ENCODE measurements at regions not wholly inside any gene's neighbourhood (a gene's known extent, or its start where the extent isn't known, plus 50 kb on each side); places are given as distances from the start of the nearest gene placed in this dataset.

DNA sequence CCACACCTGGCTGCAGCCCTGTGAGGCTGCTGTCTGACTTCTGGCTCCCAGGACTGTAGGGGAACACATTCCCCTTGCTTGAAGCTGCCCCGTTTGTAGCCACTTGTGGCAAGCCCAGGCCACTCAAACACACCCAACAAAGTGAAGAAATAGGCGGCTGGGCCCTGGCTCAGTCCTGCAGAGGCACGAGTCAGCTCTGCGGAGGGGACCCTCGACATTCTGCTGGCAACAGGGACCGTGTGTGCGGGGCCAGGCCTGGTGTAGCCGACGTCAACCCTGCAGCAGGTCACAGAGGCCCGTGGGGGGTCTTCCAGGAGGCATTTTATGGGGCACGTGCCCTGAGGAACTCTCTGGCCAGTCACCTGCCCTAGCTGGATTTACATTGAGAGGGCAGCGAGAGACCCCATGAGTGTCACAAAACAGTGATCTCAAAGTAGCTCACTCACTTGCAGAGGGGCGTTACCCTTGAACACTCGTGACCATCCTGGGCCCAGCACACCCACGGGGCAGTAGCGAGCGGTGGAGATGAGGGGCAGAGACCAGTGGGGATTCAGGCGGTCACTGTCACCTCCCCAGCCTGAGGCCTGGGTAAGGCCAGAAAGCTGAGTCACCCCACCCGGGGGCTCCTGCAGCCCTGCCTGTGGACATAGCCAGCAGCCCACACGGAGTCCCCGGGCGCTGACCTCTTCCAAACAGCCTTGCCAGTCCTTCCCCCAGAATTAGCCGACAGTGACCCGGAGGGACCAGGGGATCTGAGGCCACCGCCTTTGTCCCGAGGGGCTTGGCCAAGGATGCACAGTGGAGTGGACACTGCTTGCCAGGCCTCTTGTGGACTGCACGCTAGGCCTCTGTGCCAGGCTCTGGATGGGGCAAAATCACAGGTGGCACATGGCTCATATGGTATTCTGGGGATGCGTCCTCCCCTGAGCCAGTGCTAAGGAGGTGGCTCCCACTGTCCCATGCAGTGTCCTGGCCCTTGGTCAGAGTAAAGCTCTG lies 139.5 kb downstream of the CTTN start:
- CTCF ChIA-PET: no interaction called here
- Histone ChIP-seq H3K4me3 (ENCODE audit: low read length) (no peak overlapping the region), H3K4me1 (ENCODE audit: control insufficient read depth in 2 of 2, insufficient read depth in 2 of 2, low read length in 2 of 2) (no peaks in the 10 kb centered on the region), H3K27me3 (ENCODE audit: control insufficient read depth in 2 of 2, insufficient read depth in 2 of 2, low read length in 2 of 2) (no peaks in the 10 kb centered on the region), H3K9me3 (ENCODE audit: control insufficient read depth in 2 of 3, low read length in 3 of 3) (no peaks in the 10 kb centered on the region), H3K27ac (ENCODE audit: low read depth, low read length) (no peak overlapping the region), H3K36me3 (ENCODE audit: control insufficient read depth in 2 of 3, insufficient read depth in 3 of 3, low read length in 3 of 3) (no peaks in the 10 kb centered on the region)
- Mint-ChIP-seq H3K9me3 (peaks cover 0 to 22% (median 3%) of the 10 kb centered on the region in 11 donors), H3K27me3 (peaks cover 0 to 6% (median 0%) of the 10 kb centered on the region in 5 donors), H3K4me3 (no peak overlapping the region), H3K36me3 (peaks cover 0 to 4% (median 0%) of the 10 kb centered on the region in 5 donors), H3K4me1 (no peaks in the 10 kb centered on the region), H3K27ac (no peak overlapping the region)
- no peak for DNase-seq
- ATAC-seq: no peak
- POLR2A ChIA-PET: no interaction called here
- intact Hi-C loops (cut with micrococcal nuclease): no loop called here

DNA sequence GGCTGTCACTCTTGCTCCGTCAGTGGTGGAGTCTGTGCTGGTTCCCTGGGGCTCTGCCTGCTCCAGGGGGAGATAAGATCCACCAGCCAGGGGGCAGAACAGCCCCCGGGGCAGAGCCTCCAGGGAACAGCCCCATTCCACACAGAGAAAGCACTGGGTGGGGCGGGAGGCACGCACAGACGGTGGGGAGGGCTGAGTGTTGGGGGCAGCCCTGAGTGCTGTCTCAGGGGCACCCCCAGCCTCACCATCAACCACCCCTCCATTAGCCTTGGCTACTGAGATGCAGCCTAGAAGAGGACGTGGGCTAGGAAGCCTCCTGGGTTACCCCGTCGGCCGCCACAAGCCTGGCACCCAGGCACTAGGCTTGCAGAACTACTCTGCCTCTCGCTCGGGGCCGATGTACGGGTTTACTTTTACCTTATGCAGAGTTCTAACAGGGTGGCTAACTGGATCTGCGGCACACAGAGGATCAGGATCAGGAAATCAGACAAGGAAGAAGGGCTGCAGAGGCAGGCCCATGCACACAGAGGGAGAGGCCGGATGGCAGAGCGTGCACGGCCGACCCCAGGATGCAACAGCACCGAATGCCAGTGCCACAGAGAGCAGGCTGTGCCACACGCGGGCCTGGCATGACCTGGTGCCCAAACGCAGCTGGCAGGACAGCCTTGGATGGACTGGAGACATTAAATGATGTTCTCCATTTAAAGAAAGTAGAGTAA lies 140.5 kb downstream of the CTTN start:
- H3K27ac ChIP-seq (ENCODE audit: low read depth, low read length): no peak overlapping the region
- Mint-ChIP-seq H3K4me1 (no peaks in the 10 kb centered on the region), H3K4me3 (no peak overlapping the region), H3K9me3 (peaks cover 0 to 18% (median 3%) of the 10 kb centered on the region in 11 donors), H3K36me3 (peaks cover 0 to 4% (median 0%) of the 10 kb centered on the region in 5 donors), H3K27ac (no peak overlapping the region), H3K27me3 (peaks cover 0 to 6% (median 0%) of the 10 kb centered on the region in 5 donors)
- intact Hi-C loops (cut with micrococcal nuclease): no loop called here
- CTCF ChIA-PET: no interaction called here
- no peak for ATAC-seq
- no peak overlapping the region for H3K4me3 ChIP-seq (ENCODE audit: low read length)
- H3K27me3 ChIP-seq (ENCODE audit: control insufficient read depth in 2 of 2, insufficient read depth in 2 of 2, low read length in 2 of 2): no peaks in the 10 kb centered on the region
- POLR2A ChIA-PET: interaction anchor here (0.7 kb wide), 1 partner anchor 28 kb away, joined by 3 read pairs; no protein-coding TSS in a partner anchor
- DNase-seq: no peak
- H3K4me1 ChIP-seq (ENCODE audit: control insufficient read depth in 2 of 2, insufficient read depth in 2 of 2, low read length in 2 of 2): no peaks in the 10 kb centered on the region
- H3K36me3 ChIP-seq (ENCODE audit: control insufficient read depth in 2 of 3, insufficient read depth in 3 of 3, low read length in 3 of 3): no peaks in the 10 kb centered on the region
- H3K9me3 ChIP-seq (ENCODE audit: control insufficient read depth in 2 of 3, low read length in 3 of 3): no peaks in the 10 kb centered on the region

DNA sequence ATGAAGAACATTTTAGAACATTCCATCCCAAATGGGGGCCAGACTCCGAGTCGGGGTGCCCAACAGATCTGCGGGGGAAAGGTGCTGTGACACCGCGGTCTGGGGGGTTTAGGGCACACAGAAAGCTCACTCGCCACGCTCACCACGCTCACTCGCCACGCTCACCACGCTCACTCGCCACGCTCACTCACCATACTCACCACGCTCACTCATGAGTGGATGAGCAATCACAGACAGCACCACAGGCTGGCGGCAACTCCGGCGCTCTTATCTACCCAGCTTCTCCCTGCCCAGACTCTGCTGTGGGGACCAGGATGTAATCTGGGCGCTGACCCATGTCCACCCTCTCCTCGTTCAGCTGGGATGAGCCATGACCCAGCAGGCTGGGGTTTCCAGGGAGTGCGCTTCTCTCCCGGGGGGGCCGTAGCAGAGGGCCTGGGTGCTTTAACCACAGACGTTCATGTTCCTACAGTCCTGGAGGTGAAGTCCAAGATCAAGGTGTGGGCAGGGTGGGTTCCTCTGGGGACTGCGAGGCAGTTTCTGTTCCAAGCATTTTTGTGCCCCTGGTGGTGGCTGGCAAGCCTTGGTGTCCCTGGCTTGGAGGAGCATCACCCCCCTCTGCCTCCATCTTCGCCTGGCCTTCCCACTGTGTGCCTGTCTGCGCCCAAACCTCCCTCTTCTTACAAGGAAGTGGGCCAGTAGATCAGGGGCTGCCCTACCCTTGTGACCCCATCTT lies 141.2 kb downstream of the CTTN start:
- Mint-ChIP-seq H3K4me1 (no peaks in the 10 kb centered on the region), H3K27me3 (peaks cover 0 to 6% (median 0%) of the 10 kb centered on the region in 5 donors), H3K4me3 (no peak overlapping the region), H3K36me3 (peaks cover 0 to 4% (median 0%) of the 10 kb centered on the region in 5 donors), H3K9me3 (peaks cover 0 to 15% (median 3%) of the 10 kb centered on the region in 11 donors), H3K27ac (no peak overlapping the region)
- no peak overlapping the region for H3K4me3 ChIP-seq (ENCODE audit: low read length)
- ATAC-seq (no peak), DNase-seq (no peak)
- no peaks in the 10 kb centered on the region for H3K36me3 ChIP-seq (ENCODE audit: control insufficient read depth in 2 of 3, insufficient read depth in 3 of 3, low read length in 3 of 3)
- no peaks in the 10 kb centered on the region for H3K4me1 ChIP-seq (ENCODE audit: control insufficient read depth in 2 of 2, insufficient read depth in 2 of 2, low read length in 2 of 2)
- POLR2A ChIA-PET: interaction anchor here (0.7 kb wide), 1 partner anchor 28 kb away, joined by 3 read pairs; no protein-coding TSS in a partner anchor
- CTCF ChIA-PET: no interaction called here
- no peaks in the 10 kb centered on the region for H3K27me3 ChIP-seq (ENCODE audit: control insufficient read depth in 2 of 2, insufficient read depth in 2 of 2, low read length in 2 of 2)
- intact Hi-C loops (cut with micrococcal nuclease): no loop called here
- no peaks in the 10 kb centered on the region for H3K9me3 ChIP-seq (ENCODE audit: control insufficient read depth in 2 of 3, low read length in 3 of 3)
- H3K27ac ChIP-seq (ENCODE audit: low read depth, low read length): no peak overlapping the region

DNA sequence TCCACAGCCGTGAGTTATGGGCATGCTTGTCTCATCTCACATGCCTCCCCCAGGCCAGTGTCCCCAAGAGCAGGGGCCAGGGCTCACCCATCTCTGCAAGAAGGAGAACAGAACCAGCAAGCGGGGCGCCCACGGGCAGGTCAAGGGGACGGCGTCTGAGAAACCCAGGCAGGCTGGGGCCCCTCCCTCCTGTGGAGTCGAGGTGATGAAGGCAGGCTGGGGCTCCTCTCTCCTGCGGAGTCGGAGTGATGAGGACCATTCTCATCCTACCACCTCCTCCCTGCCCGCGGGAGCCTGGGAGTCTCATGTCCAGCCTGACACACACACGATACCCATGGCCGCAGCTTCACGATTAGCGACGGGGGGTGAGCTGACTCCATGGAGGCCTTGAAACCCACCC lies 141.9 kb downstream of the CTTN start:
- DNase-seq (no peak), ATAC-seq (no peak)
- ChIA-PET CTCF (no interaction called here), POLR2A (no interaction called here)
- no peaks in the 10 kb centered on the region for H3K4me1 ChIP-seq (ENCODE audit: control insufficient read depth in 2 of 2, insufficient read depth in 2 of 2, low read length in 2 of 2)
- Mint-ChIP-seq H3K36me3 (peaks cover 0 to 1% (median 0%) of the 10 kb centered on the region in 5 donors), H3K27me3 (peaks cover 0 to 6% (median 0%) of the 10 kb centered on the region in 5 donors), H3K4me1 (no peaks in the 10 kb centered on the region), H3K27ac (no peak overlapping the region), H3K4me3 (no peak overlapping the region), H3K9me3 (peaks cover 0 to 11% (median 2%) of the 10 kb centered on the region in 11 donors)
- no peaks in the 10 kb centered on the region for H3K9me3 ChIP-seq (ENCODE audit: control insufficient read depth in 2 of 3, low read length in 3 of 3)
- intact Hi-C loops (cut with micrococcal nuclease): no loop called here
- H3K36me3 ChIP-seq (ENCODE audit: control insufficient read depth in 2 of 3, insufficient read depth in 3 of 3, low read length in 3 of 3): no peaks in the 10 kb centered on the region
- H3K27ac ChIP-seq (ENCODE audit: low read depth, low read length): no peak overlapping the region
- H3K4me3 ChIP-seq (ENCODE audit: low read length): no peak overlapping the region
- H3K27me3 ChIP-seq (ENCODE audit: control insufficient read depth in 2 of 2, insufficient read depth in 2 of 2, low read length in 2 of 2): no peaks in the 10 kb centered on the region

DNA sequence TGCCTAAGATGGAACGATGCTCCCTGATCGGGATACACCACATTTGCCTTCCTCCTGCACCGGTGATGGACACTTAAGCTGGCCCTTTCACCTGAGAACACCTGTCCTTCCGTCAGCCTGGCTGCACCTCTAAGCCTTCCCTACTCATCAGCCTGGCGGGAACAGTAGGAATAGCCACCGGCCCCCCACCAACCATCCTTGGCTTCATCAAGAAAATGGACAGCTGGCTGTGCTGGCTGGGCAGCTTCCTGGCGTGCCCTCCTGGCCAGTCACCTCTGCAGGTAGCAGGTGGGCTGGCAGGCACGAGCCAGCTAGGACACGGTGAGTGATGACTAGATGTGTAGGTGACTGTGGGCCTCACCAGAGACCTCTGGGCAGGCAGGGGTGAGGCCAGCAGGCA lies 142.8 kb downstream of the CTTN start:
- no peak for ATAC-seq
- H3K4me3 Mint-ChIP-seq: no peak overlapping the region
- Histone ChIP-seq H3K27ac (ENCODE audit: low read depth, low read length) (no peak overlapping the region), H3K36me3 (ENCODE audit: control insufficient read depth in 2 of 3, insufficient read depth in 3 of 3, low read length in 3 of 3) (no peaks in the 10 kb centered on the region), H3K9me3 (ENCODE audit: control insufficient read depth in 2 of 3, low read length in 3 of 3) (no peaks in the 10 kb centered on the region), H3K4me1 (ENCODE audit: control insufficient read depth in 2 of 2, insufficient read depth in 2 of 2, low read length in 2 of 2) (no peaks in the 10 kb centered on the region), H3K4me3 (ENCODE audit: low read length) (no peak overlapping the region), H3K27me3 (ENCODE audit: control insufficient read depth in 2 of 2, insufficient read depth in 2 of 2, low read length in 2 of 2) (no peaks in the 10 kb centered on the region)
- H3K4me1 Mint-ChIP-seq: no peaks in the 10 kb centered on the region
- peaks cover 0 to 8% (median 0%) of the 10 kb centered on the region in 11 donors for H3K9me3 Mint-ChIP-seq
- POLR2A ChIA-PET: no interaction called here
- no peak overlapping the region for H3K27ac Mint-ChIP-seq
- CTCF ChIA-PET: no interaction called here
- DNase-seq: no peak
- H3K36me3 Mint-ChIP-seq: no peaks in the 10 kb centered on the region
- H3K27me3 Mint-ChIP-seq: peaks cover 0 to 11% (median 0%) of the 10 kb centered on the region in 5 donors
- intact Hi-C loops (cut with micrococcal nuclease): no loop called here

DNA sequence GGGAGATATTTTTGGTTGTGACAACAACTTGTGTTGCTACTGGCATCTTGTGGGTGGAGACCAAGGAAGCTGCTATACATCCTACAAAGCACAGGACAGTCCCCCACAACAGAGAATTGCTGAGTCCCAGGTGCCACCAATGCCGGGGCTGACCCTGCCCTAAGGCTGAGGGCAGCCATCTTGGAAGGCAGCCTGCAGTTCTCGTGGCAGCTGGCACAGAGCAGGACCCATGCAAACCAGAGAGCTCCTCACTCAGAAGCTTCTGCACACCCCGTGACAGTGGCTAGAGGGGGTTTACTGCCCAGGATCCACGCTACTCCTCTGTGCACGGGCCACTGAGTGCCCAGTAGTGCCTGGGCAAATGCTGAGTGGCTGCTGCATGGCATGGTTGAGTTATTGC lies 143.4 kb downstream of the CTTN start:
- H3K36me3 Mint-ChIP-seq: no peaks in the 10 kb centered on the region
- ChIA-PET CTCF (no interaction called here), POLR2A (no interaction called here)
- Histone ChIP-seq H3K36me3 (ENCODE audit: control insufficient read depth in 2 of 3, insufficient read depth in 3 of 3, low read length in 3 of 3) (no peaks in the 10 kb centered on the region), H3K27me3 (ENCODE audit: control insufficient read depth in 2 of 2, insufficient read depth in 2 of 2, low read length in 2 of 2) (no peaks in the 10 kb centered on the region), H3K9me3 (ENCODE audit: control insufficient read depth in 2 of 3, low read length in 3 of 3) (no peaks in the 10 kb centered on the region), H3K27ac (ENCODE audit: low read depth, low read length) (no peak overlapping the region), H3K4me3 (ENCODE audit: low read length) (no peak overlapping the region), H3K4me1 (ENCODE audit: control insufficient read depth in 2 of 2, insufficient read depth in 2 of 2, low read length in 2 of 2) (no peaks in the 10 kb centered on the region)
- intact Hi-C loops (cut with micrococcal nuclease): no loop called here
- H3K27ac Mint-ChIP-seq: no peak overlapping the region
- H3K9me3 Mint-ChIP-seq: peaks cover 0 to 5% (median 0%) of the 10 kb centered on the region in 11 donors
- ATAC-seq: no peak
- no peak overlapping the region for H3K4me3 Mint-ChIP-seq
- no peak for DNase-seq
- H3K27me3 Mint-ChIP-seq: peaks cover 0 to 11% (median 0%) of the 10 kb centered on the region in 5 donors
- no peaks in the 10 kb centered on the region for H3K4me1 Mint-ChIP-seq
